ENCODE measurements at regions not wholly inside any gene's neighbourhood (a gene's known extent, or its start where the extent isn't known, plus 50 kb on each side); places are given as distances from the start of the nearest gene placed in this dataset.

DNA sequence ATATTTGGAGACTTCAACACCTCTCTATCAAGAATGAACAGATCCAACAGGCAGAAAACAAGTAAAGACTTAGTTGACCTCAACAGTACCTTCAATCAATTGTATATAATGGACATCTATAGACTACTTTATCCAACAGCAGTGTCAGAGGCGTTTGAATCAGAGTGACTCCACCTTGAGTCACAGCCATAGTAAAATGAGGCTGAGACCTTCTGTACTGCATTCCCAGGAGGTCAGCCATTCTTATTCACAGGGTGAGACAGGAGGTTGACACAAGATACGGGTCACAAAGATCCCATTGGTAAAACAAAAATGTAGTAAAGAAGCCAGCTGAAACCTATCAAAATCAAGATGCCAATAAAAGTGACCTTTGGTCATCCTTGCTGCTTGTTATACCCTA, 299.8 kb downstream of the CNTN3 start:
- no peak for DNase-seq (ENCODE audit: low read depth)
- Histone ChIP-seq H3K27me3 (replicated peaks; ENCODE audit: control insufficient read depth, insufficient read depth, low read length) (no peaks in the 10 kb centered on the region), H3K4me1 (ENCODE audit: control insufficient read depth, insufficient read depth, low read length) (no peaks in the 10 kb centered on the region), H3K36me3 (ENCODE audit: control insufficient read depth, insufficient read depth, low read length, severe bottlenecking) (no peaks in the 10 kb centered on the region), H3K9ac (ENCODE audit: low read length) (no peak overlapping the region), H3K4me3 (ENCODE audit: low read length) (no peak overlapping the region), H3K9me3 (ENCODE audit: control insufficient read depth, low read length) (peaks cover 3% of the 10 kb centered on the region)

DNA sequence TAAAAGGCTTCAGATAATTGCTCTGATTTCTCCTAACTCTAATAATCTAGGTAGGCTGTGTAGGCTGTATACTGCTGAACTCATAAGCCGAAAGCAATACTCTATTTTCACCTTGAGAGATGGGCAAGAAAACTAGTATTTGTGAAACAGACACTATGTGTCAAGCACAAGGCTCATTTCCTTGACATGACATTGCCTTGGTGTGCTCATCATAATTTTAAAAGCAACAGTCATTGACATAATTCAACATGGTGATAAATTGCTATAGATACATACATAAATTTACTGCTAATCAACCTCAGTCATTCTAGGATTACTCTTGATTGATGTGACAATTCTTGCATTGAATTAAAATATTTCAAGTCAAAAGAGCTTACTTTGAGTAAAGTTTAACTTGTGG, 304.7 kb downstream of the CNTN3 start:
- H3K27me3 ChIP-seq (replicated peaks; ENCODE audit: control insufficient read depth, insufficient read depth, low read length) = no peaks in the 10 kb centered on the region
- no peak overlapping the region for H3K4me3 ChIP-seq (ENCODE audit: low read length)
- H3K9ac ChIP-seq (ENCODE audit: low read length) = no peak overlapping the region

DNA sequence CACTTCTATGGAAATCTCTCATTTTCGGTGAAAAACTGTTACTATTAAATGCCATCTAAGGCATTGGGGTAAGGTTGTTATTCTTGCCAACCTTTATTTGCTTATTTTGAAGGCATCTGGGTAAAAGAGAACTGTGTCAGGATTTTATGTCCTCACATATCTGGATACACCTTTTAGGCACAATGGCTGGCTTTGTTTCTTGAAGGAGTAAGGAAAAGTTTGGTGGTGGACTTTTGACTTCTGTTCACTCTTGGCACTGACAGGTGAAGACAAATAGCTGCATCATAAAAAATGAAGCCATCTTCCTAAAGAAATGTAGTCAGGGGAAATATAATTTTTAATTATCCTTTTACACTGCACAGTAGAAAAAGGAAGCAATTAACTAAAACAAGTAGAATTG, 310.0 kb downstream of the CNTN3 start:
- H3K9me3 ChIP-seq (ENCODE audit: control insufficient read depth, low read length) = no peaks in the 10 kb centered on the region
- H3K9ac ChIP-seq (ENCODE audit: low read length) = no peak overlapping the region
- H3K27me3 ChIP-seq (replicated peaks; ENCODE audit: control insufficient read depth, insufficient read depth, low read length) = no peaks in the 10 kb centered on the region
- DNase-seq (ENCODE audit: low read depth) = no peak
- H3K4me3 ChIP-seq (ENCODE audit: low read length) = no peak overlapping the region
- H3K4me1 ChIP-seq (ENCODE audit: control insufficient read depth, insufficient read depth, low read length) = no peaks in the 10 kb centered on the region
- H3K36me3 ChIP-seq (ENCODE audit: control insufficient read depth, insufficient read depth, low read length, severe bottlenecking) = peaks cover 17% of the 10 kb centered on the region

More for the DNA sequence above, 304.7 kb downstream of the CNTN3 start:
- Histone ChIP-seq H3K9me3 (ENCODE audit: control insufficient read depth, low read length) (no peaks in the 10 kb centered on the region), H3K4me1 (ENCODE audit: control insufficient read depth, insufficient read depth, low read length) (no peaks in the 10 kb centered on the region), H3K36me3 (ENCODE audit: control insufficient read depth, insufficient read depth, low read length, severe bottlenecking) (no peaks in the 10 kb centered on the region)
- no peak for DNase-seq (ENCODE audit: low read depth)

DNA sequence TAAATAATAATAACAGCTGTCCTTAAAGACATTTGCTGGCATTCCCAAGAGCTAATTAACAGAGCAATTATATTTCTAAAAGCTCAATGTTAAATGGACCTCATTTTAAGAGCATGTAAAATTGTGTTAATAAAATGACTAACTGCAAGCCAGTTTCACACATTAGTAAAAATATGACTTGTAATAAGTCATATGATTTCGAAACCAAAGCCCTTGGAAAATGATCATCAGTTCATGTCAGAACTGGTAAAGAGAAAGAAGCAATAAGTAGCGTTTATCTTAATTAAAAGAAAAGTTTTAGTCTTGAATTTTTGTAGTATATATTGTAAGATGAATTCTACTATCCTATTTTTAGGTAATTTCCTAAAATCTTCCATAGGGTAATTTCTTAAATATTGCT, 310.7 kb downstream of the CNTN3 start:
- Histone ChIP-seq H3K9ac (ENCODE audit: low read length) (no peak overlapping the region), H3K27me3 (replicated peaks; ENCODE audit: control insufficient read depth, insufficient read depth, low read length) (no peaks in the 10 kb centered on the region), H3K9me3 (ENCODE audit: control insufficient read depth, low read length) (no peaks in the 10 kb centered on the region), H3K4me1 (ENCODE audit: control insufficient read depth, insufficient read depth, low read length) (no peaks in the 10 kb centered on the region), H3K4me3 (ENCODE audit: low read length) (no peak overlapping the region), H3K36me3 (ENCODE audit: control insufficient read depth, insufficient read depth, low read length, severe bottlenecking) (peaks cover 19% of the 10 kb centered on the region)
- DNase-seq (ENCODE audit: low read depth) = no peak

DNA sequence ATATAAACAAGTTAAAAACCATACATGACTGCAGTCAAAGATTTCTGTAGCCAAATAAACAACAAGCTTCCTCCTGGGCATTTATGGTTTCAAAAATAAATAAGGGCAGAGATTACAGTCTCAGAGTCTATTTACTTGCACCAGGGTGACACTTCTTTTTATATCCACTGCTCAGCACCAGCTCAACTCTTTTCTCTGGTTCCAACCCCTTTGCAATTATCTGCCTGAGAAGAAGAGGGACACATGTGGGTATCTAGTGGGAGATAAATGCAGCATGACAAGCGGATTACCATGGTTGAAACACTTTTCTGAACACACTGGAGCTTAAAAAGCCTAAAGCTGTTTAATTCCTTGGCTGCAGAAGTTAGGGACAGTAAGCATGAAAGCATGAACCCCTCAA, 311.5 kb downstream of the CNTN3 start:
- no peak overlapping the region for H3K9ac ChIP-seq (ENCODE audit: low read length)
- H3K9me3 ChIP-seq (ENCODE audit: control insufficient read depth, low read length) = no peaks in the 10 kb centered on the region
- peaks cover 19% of the 10 kb centered on the region for H3K36me3 ChIP-seq (ENCODE audit: control insufficient read depth, insufficient read depth, low read length, severe bottlenecking)
- H3K4me1 ChIP-seq (ENCODE audit: control insufficient read depth, insufficient read depth, low read length) = no peaks in the 10 kb centered on the region
- no peak overlapping the region for H3K4me3 ChIP-seq (ENCODE audit: low read length)
- DNase-seq (ENCODE audit: low read depth) = no peak
- no peaks in the 10 kb centered on the region for H3K27me3 ChIP-seq (replicated peaks; ENCODE audit: control insufficient read depth, insufficient read depth, low read length)

DNA sequence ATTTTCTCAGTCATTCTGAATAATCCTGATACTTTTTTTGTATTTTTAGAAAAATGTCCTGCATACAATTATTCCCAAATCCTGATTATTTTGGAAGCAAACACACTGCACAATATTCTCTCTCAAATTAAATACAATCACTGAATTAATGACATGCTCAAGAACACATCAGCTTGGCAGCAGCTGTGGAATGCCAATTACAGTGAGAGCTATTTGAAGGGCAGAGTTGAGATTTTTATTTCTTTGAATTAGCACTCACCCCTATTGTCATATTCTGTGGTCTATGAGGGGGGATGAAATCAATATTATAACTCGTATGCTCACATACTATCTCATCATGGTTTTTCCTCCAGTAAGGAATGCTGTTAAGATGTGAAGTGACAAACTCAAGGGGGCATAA, 312.2 kb downstream of the CNTN3 start:
- no peak overlapping the region for H3K9ac ChIP-seq (ENCODE audit: low read length)
- H3K36me3 ChIP-seq (ENCODE audit: control insufficient read depth, insufficient read depth, low read length, severe bottlenecking) = peaks cover 23% of the 10 kb centered on the region
- DNase-seq (ENCODE audit: low read depth) = no peak
- no peak overlapping the region for H3K4me3 ChIP-seq (ENCODE audit: low read length)
- H3K27me3 ChIP-seq (replicated peaks; ENCODE audit: control insufficient read depth, insufficient read depth, low read length) = no peaks in the 10 kb centered on the region
- H3K4me1 ChIP-seq (ENCODE audit: control insufficient read depth, insufficient read depth, low read length) = no peaks in the 10 kb centered on the region
- H3K9me3 ChIP-seq (ENCODE audit: control insufficient read depth, low read length) = no peaks in the 10 kb centered on the region

DNA sequence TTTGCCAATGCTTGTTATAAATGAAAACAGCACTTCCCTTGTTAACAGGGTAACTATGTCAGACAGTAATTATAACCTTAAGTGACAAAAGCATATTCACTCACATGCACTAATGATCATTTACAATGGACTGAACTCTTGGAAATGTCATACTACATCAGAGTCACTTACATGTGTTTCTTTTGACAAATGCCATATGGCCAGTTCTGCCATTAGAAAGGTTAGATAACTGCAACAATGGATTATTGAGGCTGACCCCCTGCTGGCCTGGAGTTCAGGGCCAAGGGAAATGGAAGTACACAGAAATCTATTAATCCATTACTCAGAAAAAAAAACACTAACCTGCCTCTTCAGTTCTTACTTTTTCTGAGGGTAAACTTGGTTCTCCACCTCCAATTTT, 313.4 kb downstream of the CNTN3 start:
- no peaks in the 10 kb centered on the region for H3K27me3 ChIP-seq (replicated peaks; ENCODE audit: control insufficient read depth, insufficient read depth, low read length)
- no peaks in the 10 kb centered on the region for H3K4me1 ChIP-seq (ENCODE audit: control insufficient read depth, insufficient read depth, low read length)
- peaks cover 23% of the 10 kb centered on the region for H3K36me3 ChIP-seq (ENCODE audit: control insufficient read depth, insufficient read depth, low read length, severe bottlenecking)
- DNase-seq (ENCODE audit: low read depth) = no peak
- no peaks in the 10 kb centered on the region for H3K9me3 ChIP-seq (ENCODE audit: control insufficient read depth, low read length)
- no peak overlapping the region for H3K4me3 ChIP-seq (ENCODE audit: low read length)
- H3K9ac ChIP-seq (ENCODE audit: low read length) = no peak overlapping the region

DNA sequence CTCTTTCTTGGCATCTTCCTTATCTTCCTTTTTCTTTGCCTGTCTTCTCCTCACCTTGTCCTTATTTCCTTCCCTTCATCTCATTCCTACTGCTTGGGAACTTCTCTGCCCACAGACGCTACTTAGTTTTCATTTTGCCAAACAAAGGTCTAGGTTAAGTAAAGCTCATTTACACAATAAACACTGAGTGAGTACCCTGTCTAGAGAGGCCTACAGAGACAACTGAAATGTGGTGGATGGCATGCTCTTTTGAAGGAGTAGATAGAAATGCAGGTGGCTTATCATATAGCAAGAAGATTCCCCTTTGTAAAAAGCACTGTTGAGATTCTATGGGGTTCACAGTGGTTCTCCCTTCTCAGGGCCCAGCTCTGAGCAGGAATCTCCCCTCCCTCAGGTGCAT, 319.0 kb downstream of the CNTN3 start:
- Histone ChIP-seq H3K27me3 (replicated peaks; ENCODE audit: control insufficient read depth, insufficient read depth, low read length) (no peaks in the 10 kb centered on the region), H3K36me3 (ENCODE audit: control insufficient read depth, insufficient read depth, low read length, severe bottlenecking) (peaks cover 17% of the 10 kb centered on the region), H3K9ac (ENCODE audit: low read length) (no peak overlapping the region), H3K4me1 (ENCODE audit: control insufficient read depth, insufficient read depth, low read length) (no peaks in the 10 kb centered on the region), H3K9me3 (ENCODE audit: control insufficient read depth, low read length) (no peaks in the 10 kb centered on the region), H3K4me3 (ENCODE audit: low read length) (no peak overlapping the region)
- no peak for DNase-seq (ENCODE audit: low read depth)

DNA sequence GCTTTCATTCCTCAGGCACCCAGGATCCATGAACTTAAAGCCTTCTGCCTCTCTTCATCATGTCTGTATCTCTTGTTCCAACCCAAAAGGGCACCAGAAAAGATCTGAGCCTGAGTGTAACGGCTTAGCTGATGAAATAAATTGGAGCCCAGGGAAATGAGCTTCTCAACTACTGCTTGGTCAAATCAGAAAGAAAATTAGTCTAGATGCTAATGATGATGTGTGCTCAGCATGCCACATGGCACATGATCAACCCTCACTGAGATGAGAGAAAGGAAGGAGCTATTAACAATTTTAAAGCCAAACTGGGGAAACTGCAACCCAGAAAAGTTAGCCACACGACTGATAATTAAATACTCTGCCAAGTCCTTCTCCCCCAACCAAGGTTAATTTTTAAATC, 325.7 kb downstream of the CNTN3 start:
- Histone ChIP-seq H3K36me3 (ENCODE audit: control insufficient read depth, insufficient read depth, low read length, severe bottlenecking) (peaks cover 9% of the 10 kb centered on the region), H3K27me3 (replicated peaks; ENCODE audit: control insufficient read depth, insufficient read depth, low read length) (no peaks in the 10 kb centered on the region), H3K9me3 (ENCODE audit: control insufficient read depth, low read length) (no peaks in the 10 kb centered on the region), H3K4me1 (ENCODE audit: control insufficient read depth, insufficient read depth, low read length) (no peaks in the 10 kb centered on the region), H3K4me3 (ENCODE audit: low read length) (no peak overlapping the region), H3K9ac (ENCODE audit: low read length) (no peak overlapping the region)
- DNase-seq (ENCODE audit: low read depth) = no peak

DNA sequence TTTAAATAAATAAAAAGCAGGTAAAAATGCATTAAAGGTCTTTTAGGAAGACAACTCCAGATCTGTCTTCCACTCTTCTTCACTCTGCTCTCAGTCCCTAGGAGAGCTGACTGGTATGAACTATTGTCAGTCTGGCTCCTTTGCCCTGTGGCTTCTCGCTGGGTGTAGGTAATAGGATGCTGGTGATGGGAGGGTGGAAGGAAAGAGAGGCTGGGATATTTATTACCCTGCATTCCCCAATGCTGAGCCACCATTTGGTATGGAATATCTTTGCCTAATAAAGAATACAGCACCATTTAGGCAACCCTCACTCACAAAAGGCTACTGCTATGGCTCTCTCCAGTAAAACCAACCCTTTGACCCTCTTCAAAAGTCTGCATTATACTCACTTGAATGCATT, 326.9 kb downstream of the CNTN3 start:
- no peaks in the 10 kb centered on the region for H3K4me1 ChIP-seq (ENCODE audit: control insufficient read depth, insufficient read depth, low read length)
- no peak for DNase-seq (ENCODE audit: low read depth)
- H3K36me3 ChIP-seq (ENCODE audit: control insufficient read depth, insufficient read depth, low read length, severe bottlenecking) = peaks cover 5% of the 10 kb centered on the region
- no peak overlapping the region for H3K4me3 ChIP-seq (ENCODE audit: low read length)
- no peak overlapping the region for H3K9ac ChIP-seq (ENCODE audit: low read length)
- H3K27me3 ChIP-seq (replicated peaks; ENCODE audit: control insufficient read depth, insufficient read depth, low read length) = no peaks in the 10 kb centered on the region
- H3K9me3 ChIP-seq (ENCODE audit: control insufficient read depth, low read length) = no peaks in the 10 kb centered on the region

DNA sequence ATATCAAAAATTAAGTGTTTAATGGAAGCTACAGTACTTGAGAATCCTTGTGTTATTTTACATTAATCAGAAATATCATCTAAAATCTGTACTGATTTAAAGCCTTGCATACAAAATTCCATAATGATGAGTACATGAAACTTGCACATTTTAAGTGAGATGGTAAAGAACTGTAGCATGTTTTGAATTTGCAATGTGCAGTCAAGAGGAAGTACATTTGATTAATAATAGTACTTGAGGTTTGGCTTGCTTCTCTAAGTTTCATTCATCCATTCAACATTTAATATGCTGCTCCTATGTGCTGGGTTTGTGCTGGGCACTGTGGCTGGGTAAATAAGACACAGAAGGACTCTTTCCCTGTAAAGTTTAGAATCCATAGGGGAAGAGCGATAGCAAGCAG, 332.3 kb downstream of the CNTN3 start:
- no peak for DNase-seq (ENCODE audit: low read depth)
- Histone ChIP-seq H3K27me3 (replicated peaks; ENCODE audit: control insufficient read depth, insufficient read depth, low read length) (no peaks in the 10 kb centered on the region), H3K9me3 (ENCODE audit: control insufficient read depth, low read length) (peaks cover 8% of the 10 kb centered on the region)

DNA sequence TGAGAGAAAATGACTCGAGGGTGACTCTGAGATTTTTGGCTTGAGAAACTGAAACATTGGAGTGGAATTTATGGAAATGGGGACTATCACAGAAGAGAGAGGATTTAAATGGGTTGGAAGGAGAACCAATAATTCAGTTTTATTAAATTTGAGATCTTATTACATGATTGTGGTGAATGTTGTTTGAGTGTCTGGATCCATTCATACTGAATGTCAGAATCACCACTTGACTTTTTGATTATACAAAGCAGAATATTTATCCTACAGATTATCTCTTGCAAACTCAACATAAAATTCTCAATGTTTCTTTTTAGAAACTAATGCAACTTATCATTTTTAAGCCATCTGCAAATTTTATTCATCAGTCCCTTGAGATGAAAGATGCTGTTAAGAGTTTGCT, 332.8 kb downstream of the CNTN3 start:
- Histone ChIP-seq H3K9ac (ENCODE audit: low read length) (no peak overlapping the region), H3K4me3 (ENCODE audit: low read length) (no peak overlapping the region), H3K4me1 (ENCODE audit: control insufficient read depth, insufficient read depth, low read length) (no peaks in the 10 kb centered on the region), H3K27me3 (replicated peaks; ENCODE audit: control insufficient read depth, insufficient read depth, low read length) (no peaks in the 10 kb centered on the region), H3K36me3 (ENCODE audit: control insufficient read depth, insufficient read depth, low read length, severe bottlenecking) (peaks cover 3% of the 10 kb centered on the region), H3K9me3 (ENCODE audit: control insufficient read depth, low read length) (peaks cover 8% of the 10 kb centered on the region)
- no peak for DNase-seq (ENCODE audit: low read depth)

More for the DNA sequence above, 332.3 kb downstream of the CNTN3 start:
- Histone ChIP-seq H3K9ac (ENCODE audit: low read length) (no peak overlapping the region), H3K36me3 (ENCODE audit: control insufficient read depth, insufficient read depth, low read length, severe bottlenecking) (peaks cover 3% of the 10 kb centered on the region), H3K4me1 (ENCODE audit: control insufficient read depth, insufficient read depth, low read length) (no peaks in the 10 kb centered on the region), H3K4me3 (ENCODE audit: low read length) (no peak overlapping the region)
